K562 (cell line): ENCODE measurements at regions not wholly inside any gene's neighbourhood (a gene's known extent, or its start where the extent isn't known, plus 50 kb on each side); places are given as distances from the start of the nearest gene placed in this dataset.
"Not testable (repeated sequence)": the region's sequence is repeated elsewhere in the genome, so short reads cannot be mapped to it uniquely, and the experiment has no call there.

Experiments
- ATAC-seq: fragments of 200-7000 bp; cut with Tn5 transposase; 3 replicates; pipeline ENCODE4 v1.9.1; 2020; ENCODE audit warnings: moderate library complexity
- BruUV-seq: library from RNA; stranded (reverse); fragments of 400-500 nt; replicated peaks from 2 replicates; lab custom pipeline; 2021; lab: Mats Ljungman, UMichigan
- CTCF ChIA-PET: fragments of 300-600 bp; formaldehyde crosslinking; extraction: SDS; loops from one replicate; lab custom pipeline; 2021; ENCODE audit warnings: low intra/inter-chr PET ratio; lab: Yijun Ruan, JAX
- POLR2A ChIA-PET: fragments of 300-600, 350-650 bp; sonication (Branson Sonifier 250); formaldehyde crosslinking; extraction: SDS; loops from one replicate; lab custom pipeline; 2021; ENCODE audit warnings: antibody characterized with exemption, inconsistent platforms; lab: Yijun Ruan, JAX
- DNase-seq, 4 experiments: peaks; one replicate each; pipeline versions ENCODE4 v3.0.0 to v3.0.0-alpha.2; 2011 to 2018; ENCODE audit warnings: low spot score in 3 of 4, mixed read lengths in 3 of 4; ENCODE audit errors: extremely low read depth in 1 of 4
- FAIRE-seq: peaks from 2 replicates; lab custom pipeline; 2011; peaks lifted over from hg19 to GRCh38; lab: Jason Lieb, UNC
- H2AFZ ChIP-seq: 2 replicates; pipeline ENCODE4 v1.6.0; 2011; ENCODE audit warnings: low read depth, low read length, control low read depth, inconsistent platforms
- H3K27ac ChIP-seq: fragments of 200-600 bp; 3 replicates; pipeline ENCODE4 v1.8.0; 2011; ENCODE audit warnings: low read depth, mild to moderate bottlenecking, control low read depth, inconsistent platforms, low read length, moderate library complexity, mixed read lengths; ENCODE audit errors: extremely low read depth
- H3K27me3 ChIP-seq, 2 experiments: fragments of 300-600 bp in 1 of 2; 2 replicates in 1 of 2; 3 replicates in 1 of 2; pipeline versions ENCODE4 v1.6.0 to v1.8.0; 2011; ENCODE audit warnings: inconsistent platforms in 2 of 2, low read length in 2 of 2, mild to moderate bottlenecking in 1 of 2, mixed read lengths in 1 of 2, moderate library complexity in 1 of 2; ENCODE audit not compliant: control insufficient read depth in 2 of 2, insufficient read depth in 2 of 2
- H3K36me3 ChIP-seq: fragments of 300-600 bp; 3 replicates; pipeline ENCODE4 v1.8.0; 2011; ENCODE audit warnings: mild to moderate bottlenecking, low read length, inconsistent platforms; ENCODE audit not compliant: control insufficient read depth, insufficient read depth
- H3K4me1 ChIP-seq, 2 experiments: fragments of 200-600 bp in 1 of 2; replicated peaks in 1 of 2; 2 replicates in 1 of 2; 3 replicates in 1 of 2; pipeline versions ENCODE4 v1.5.1 to v1.8.0; 2011; ENCODE audit warnings: inconsistent platforms in 2 of 2, low read length in 2 of 2, mild to moderate bottlenecking in 1 of 2, mixed read lengths in 1 of 2, moderate library complexity in 1 of 2; ENCODE audit not compliant: control insufficient read depth in 2 of 2, insufficient read depth in 2 of 2
- H3K4me2 ChIP-seq: 2 replicates; pipeline ENCODE4 v1.6.1; 2011; ENCODE audit warnings: low read length, control low read depth, inconsistent platforms, mixed read lengths; ENCODE audit not compliant: insufficient read depth
- H3K4me3 ChIP-seq: fragments of 200-600 bp; sonication (generic), shearing (Covaris generic); 2 replicates; pipeline ENCODE4 v1.5.1; 2016; ENCODE audit warnings: control low read depth, inconsistent platforms
- H3K79me2 ChIP-seq: fragments of 200-600 bp; 3 replicates; pipeline ENCODE4 v1.8.0; 2011; ENCODE audit warnings: low read length, inconsistent platforms; ENCODE audit not compliant: control insufficient read depth, insufficient read depth
- H3K9ac ChIP-seq, 2 experiments: 2 replicates each; pipeline versions ENCODE4 v1.6.0 to v1.6.1; 2011; ENCODE audit warnings: low read depth in 2 of 2, low read length in 2 of 2, control low read depth in 1 of 2, inconsistent platforms in 1 of 2, mild to moderate bottlenecking in 1 of 2, mixed read lengths in 1 of 2; ENCODE audit not compliant: insufficient read depth in 1 of 2
- H3K9me1 ChIP-seq: one replicate; pipeline ENCODE4 v1.6.0; 2011; ENCODE audit warnings: inconsistent platforms, mild to moderate bottlenecking, low read length, moderate library complexity; ENCODE audit not compliant: control insufficient read depth, insufficient read depth
- H3K9me3 ChIP-seq: replicated peaks from 2 replicates; pipeline ENCODE4 v1.5.1; 2011; ENCODE audit warnings: low read depth, low read length, inconsistent platforms; ENCODE audit not compliant: control insufficient read depth, insufficient read depth
- H4K20me1 ChIP-seq: replicated peaks from 2 replicates; pipeline ENCODE4 v1.6.1; 2011; ENCODE audit warnings: low read length, inconsistent platforms, mixed read lengths; ENCODE audit not compliant: control insufficient read depth, insufficient read depth
- ATF1 ChIP-seq, 2 experiments: fragments of 450-650 bp in 1 of 2; IDR thresholded peaks; 2 replicates each; pipeline ENCODE4 v1.6.1; 2016; ENCODE audit warnings: missing compliant biosample characterization in 1 of 2, missing genetic modification characterization in 1 of 2
- CHD1 ChIP-seq: fragments of 200-600 bp; sonication (generic); IDR thresholded peaks from one replicate; pipeline ENCODE4 v1.6.1; 2012; ENCODE audit warnings: mild to moderate bottlenecking, moderate library complexity, low read length, inconsistent platforms
- DIDO1 ChIP-seq: fragments of 450-650 bp; IDR thresholded peaks from 2 replicates; pipeline ENCODE4 v1.6.1; 2016; ENCODE audit warnings: low read depth, missing biosample characterization, missing genetic modification characterization
- KDM4B ChIP-seq, 2 experiments: fragments of 450-650 bp in 1 of 2; sonication (generic) in 1 of 2; IDR thresholded peaks; 2 replicates each; pipeline ENCODE4 v1.6.1; 2016 to 2017; ENCODE audit warnings: borderline replicate concordance in 2 of 2, antibody characterized with exemption in 1 of 2, low read depth in 1 of 2, mild to moderate bottlenecking in 1 of 2
- NFIX ChIP-seq: fragments of 250-450 bp; sonication (Bioruptor Pico); IDR thresholded peaks from 2 replicates; pipeline ENCODE4 v1.4.0; 2020; ENCODE audit warnings: low read depth, mild to moderate bottlenecking, moderate library complexity
- POLR2H ChIP-seq: IDR thresholded peaks from 2 replicates; pipeline ENCODE4 v1.6.1; 2016; ENCODE audit warnings: missing genetic modification characterization, low read depth, mild to moderate bottlenecking, control low read depth, missing compliant biosample characterization, moderate library complexity
- RBM22 ChIP-seq: fragments of 200-400 bp; formaldehyde crosslinking; IDR thresholded peaks from 2 replicates; pipeline ENCODE4 v1.6.1; 2018; ENCODE audit warnings: low read length, low read depth; ENCODE audit not compliant: poor library complexity, severe bottlenecking
- ZNF253 ChIP-seq: fragments of 250-450 bp; sonication (Bioruptor Pico); conservative IDR thresholded peaks from 2 replicates; pipeline ENCODE4 v1.6.1; 2021; ENCODE audit warnings: mild to moderate bottlenecking
- WGBS: fragments of 100-300 bp; shearing (Covaris generic); methylation state at CpG from one replicate; pipeline ENCODE4 v1.1.6; 2016; ENCODE audit warnings: low coverage, mixed read lengths; ENCODE audit not compliant: insufficient coverage; ENCODE audit errors: missing lambda C conversion rate; 5-methylcytosine and 5-hydroxymethylcytosine counted together
- in situ Hi-C: fragments of 300-500 bp; cut with MboI; formaldehyde crosslinking; loops from 4 replicates; pipeline ENCODE4 v1.15.0; 2018; ENCODE audit warnings: inconsistent platforms, mixed read lengths
- intact Hi-C: fragments of 100-400 bp; cut with micrococcal nuclease; formaldehyde crosslinking; loops from 2 replicates; pipeline ENCODE4 v1.14.2; 2022
- TF ChIP-seq, protein P1 (sequence below): sonication (generic); formaldehyde crosslinking; IDR thresholded peaks from 2 replicates; pipeline ENCODE4 v1.8.1; 2022; ENCODE audit warnings: missing genetic modification reagents
- TF ChIP-seq, protein P2 (sequence below): sonication (generic); formaldehyde crosslinking; IDR thresholded peaks from 2 replicates; pipeline ENCODE4 v1.8.0; 2022; ENCODE audit warnings: missing genetic modification reagents, mild to moderate bottlenecking, borderline replicate concordance
- TF ChIP-seq, protein P3 (sequence below): sonication (generic); formaldehyde crosslinking; IDR thresholded peaks from 2 replicates; pipeline ENCODE4 v1.8.0; 2022; ENCODE audit warnings: missing genetic modification reagents, mild to moderate bottlenecking, moderate library complexity, borderline replicate concordance

DNA sequence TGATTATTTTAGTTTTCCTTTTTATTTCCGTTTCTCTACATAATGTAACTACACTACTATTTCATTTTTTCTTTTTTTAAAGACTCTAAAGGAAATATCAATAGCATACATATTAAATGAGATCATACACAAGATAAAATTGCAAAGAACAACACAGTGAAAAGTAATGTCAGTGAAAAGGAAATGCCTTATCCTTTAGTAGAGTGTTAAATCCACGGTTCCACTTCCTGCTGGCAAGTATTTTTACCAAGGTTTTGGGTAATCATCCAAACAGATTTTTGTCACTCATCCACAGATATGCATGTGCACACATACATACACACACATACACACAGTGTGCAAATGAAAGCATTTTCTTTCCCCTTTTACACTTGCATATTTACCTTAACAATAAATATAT, 548.9 kb downstream of the PPP4R3C start:
- ATAC-seq (no peak), DNase-seq (no peak), FAIRE-seq (no peak)
- Histone ChIP-seq H3K9ac (no peak overlapping the region), H3K79me2 (no peaks in the 10 kb centered on the region), H3K4me1 (no peaks in the 10 kb centered on the region), H3K4me2 (no peak overlapping the region), H3K27me3 (no peaks in the 10 kb centered on the region), H3K27ac (no peak overlapping the region), H3K4me3 (no peak overlapping the region), H3K36me3 (no peaks in the 10 kb centered on the region), H3K9me1 (no peaks in the 10 kb centered on the region), H3K9me3 (no peaks in the 10 kb centered on the region), H2AFZ (no peak overlapping the region), H4K20me1 (no peaks in the 10 kb centered on the region)
- WGBS: 0% methylated on average over 2 of the region's 2 CpGs
- intact Hi-C loops: no loop called here
- TF ChIP-seq RBM22 (no peak), NFIX (no peak), ATF1 (CRISPR knock-in tag; IDR thresholded peaks at IDR 0.05) (no peak), ATF1 (tag; IDR thresholded peaks at IDR 0.05) (no peak), DIDO1 (tag) (no peak), KDM4B (IDR thresholded peaks at IDR 0.05; ENCODE audit: borderline replicate concordance in 2 of 2, low read depth in 1 of 2) (no peak), ZNF253 (no peak), POLR2H (tag) (no peak), CHD1 (no peak)
- TF ChIP-seq, protein P1, sequence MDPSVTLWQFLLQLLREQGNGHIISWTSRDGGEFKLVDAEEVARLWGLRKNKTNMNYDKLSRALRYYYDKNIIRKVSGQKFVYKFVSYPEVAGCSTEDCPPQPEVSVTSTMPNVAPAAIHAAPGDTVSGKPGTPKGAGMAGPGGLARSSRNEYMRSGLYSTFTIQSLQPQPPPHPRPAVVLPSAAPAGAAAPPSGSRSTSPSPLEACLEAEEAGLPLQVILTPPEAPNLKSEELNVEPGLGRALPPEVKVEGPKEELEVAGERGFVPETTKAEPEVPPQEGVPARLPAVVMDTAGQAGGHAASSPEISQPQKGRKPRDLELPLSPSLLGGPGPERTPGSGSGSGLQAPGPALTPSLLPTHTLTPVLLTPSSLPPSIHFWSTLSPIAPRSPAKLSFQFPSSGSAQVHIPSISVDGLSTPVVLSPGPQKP (CRISPR knock-in tag): no peak
- TF ChIP-seq, protein P2, sequence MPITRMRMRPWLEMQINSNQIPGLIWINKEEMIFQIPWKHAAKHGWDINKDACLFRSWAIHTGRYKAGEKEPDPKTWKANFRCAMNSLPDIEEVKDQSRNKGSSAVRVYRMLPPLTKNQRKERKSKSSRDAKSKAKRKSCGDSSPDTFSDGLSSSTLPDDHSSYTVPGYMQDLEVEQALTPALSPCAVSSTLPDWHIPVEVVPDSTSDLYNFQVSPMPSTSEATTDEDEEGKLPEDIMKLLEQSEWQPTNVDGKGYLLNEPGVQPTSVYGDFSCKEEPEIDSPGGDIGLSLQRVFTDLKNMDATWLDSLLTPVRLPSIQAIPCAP (CRISPR knock-in tag): no peak
- TF ChIP-seq, protein P3, sequence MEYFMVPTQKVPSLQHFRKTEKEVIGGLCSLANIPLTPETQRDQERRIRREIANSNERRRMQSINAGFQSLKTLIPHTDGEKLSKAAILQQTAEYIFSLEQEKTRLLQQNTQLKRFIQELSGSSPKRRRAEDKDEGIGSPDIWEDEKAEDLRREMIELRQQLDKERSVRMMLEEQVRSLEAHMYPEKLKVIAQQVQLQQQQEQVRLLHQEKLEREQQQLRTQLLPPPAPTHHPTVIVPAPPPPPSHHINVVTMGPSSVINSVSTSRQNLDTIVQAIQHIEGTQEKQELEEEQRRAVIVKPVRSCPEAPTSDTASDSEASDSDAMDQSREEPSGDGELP (CRISPR knock-in tag): no peak
- BruUV-seq: no TSS peak
- ChIA-PET CTCF (no interaction called here), POLR2A (no interaction called here)
- in situ Hi-C loops: no loop called here

DNA sequence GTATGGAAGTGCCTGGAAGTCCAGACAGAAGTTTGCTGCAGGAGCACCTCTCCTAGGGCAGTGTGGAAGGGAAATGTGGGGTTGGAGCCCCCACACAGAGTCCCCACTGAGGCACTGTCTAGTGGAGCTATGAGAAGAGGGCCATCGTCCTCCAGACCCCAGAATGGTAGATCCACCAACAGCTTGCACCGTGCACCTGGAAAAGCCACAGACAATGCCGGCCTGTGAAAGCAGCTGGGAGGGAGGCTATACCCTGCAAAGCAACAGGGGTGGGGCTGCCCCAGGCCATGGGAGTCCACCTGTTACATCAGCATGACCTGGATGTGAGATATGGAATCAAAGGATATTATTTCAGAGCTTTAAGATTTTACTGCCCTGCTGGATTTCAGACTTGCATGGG, 551.4 kb downstream of the PPP4R3C start:
- H3K9ac ChIP-seq, H3K9me3 ChIP-seq, BruUV-seq, H3K4me2 ChIP-seq, H3K9me1 ChIP-seq, H3K79me2 ChIP-seq, H3K27me3 ChIP-seq, CTCF ChIA-PET, ATAC-seq, H3K36me3 ChIP-seq, in situ Hi-C loops, H3K27ac ChIP-seq, intact Hi-C loops, H4K20me1 ChIP-seq, DNase-seq, H3K4me3 ChIP-seq, H2AFZ ChIP-seq, H3K4me1 ChIP-seq, FAIRE-seq, POLR2A ChIA-PET: not testable (repeated sequence)
- 0% methylated on average over 3 of the region's 3 CpGs for WGBS
